ENCODE measurements at regions not wholly inside any gene's neighbourhood (a gene's known extent, or its start where the extent isn't known, plus 50 kb on each side); places are given as distances from the start of the nearest gene placed in this dataset.
"Not testable (repeated sequence)": the region's sequence is repeated elsewhere in the genome, so short reads cannot be mapped to it uniquely, and the experiment has no call there.

DNA sequence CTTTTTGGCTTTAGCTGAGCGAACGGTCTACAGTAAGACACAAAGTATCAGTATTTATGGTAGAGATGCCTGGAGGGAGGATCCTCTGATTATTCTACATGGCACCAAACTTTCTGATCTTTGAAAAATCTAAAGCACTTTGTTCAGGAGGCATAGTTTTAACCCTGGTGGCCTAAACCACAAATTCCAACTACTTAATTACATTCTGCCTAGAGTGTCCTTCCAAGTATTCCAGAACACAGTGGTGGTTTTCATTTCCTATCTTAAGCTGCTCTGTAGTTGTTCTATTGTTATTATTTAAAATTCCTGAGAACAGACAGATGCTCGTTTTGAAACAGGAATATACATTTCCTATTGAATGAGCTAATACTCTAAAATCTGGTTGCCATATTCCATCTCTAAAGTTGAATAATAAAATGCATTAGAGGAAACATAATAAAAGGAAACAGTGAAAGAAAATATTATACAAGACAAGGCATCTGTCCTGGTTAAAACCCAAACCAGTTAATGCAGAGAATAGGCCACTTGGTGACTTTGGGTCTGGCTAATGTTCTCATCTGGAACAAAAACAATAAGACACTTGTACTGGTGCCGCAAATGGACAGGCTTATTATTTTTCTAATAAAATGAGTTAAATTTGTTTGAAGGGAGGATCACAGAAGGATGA, 657.4 kb downstream of the SPRY1 start:
- DNase-seq (ENCODE audit: low spot score) = no peak

DNA sequence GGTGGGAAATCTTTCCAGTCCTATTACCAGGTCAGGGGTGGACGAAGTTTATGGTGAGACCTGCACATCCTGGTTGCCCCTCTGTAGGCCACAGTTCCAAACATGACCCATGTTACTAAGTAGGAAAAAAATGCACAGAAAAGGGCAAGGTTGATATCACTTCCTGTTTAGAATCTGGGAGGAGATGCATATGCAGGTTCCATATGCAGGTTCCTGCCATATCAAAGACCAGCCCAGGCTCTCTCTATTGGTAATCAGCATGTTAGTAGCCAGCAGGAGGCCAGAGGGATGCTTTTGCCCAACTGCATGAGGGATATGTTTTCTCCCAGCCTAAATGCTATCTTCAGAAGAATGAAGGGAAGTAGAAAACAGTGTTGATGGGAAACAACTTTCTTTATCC, 657.2 kb downstream of the ANKRD50 start:
- no peak for DNase-seq (ENCODE audit: low spot score)

DNA sequence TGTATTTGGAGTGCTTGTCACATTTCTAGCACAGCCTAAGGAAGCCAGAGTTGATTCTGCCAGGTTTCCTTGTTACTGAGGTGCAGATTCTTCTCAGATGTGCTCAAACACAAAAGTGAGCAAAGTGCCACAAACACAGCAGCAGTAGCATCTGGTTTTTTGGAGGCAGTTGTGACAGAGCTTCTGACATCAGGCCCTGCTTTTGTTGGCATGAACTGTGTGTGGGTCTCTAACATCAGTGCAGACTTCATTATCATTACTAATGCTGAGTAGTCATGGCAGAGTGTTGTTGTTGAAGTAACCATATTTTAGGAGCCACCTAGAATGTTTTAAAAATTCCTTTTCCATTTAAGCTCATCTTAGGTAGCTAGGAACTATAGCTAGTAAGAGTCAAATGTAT, 656.6 kb downstream of the ANKRD50 start:
- no peak for DNase-seq (ENCODE audit: low spot score)

GRCh38 chr4:124060261-124060918, 652.1 kb downstream of the ANKRD50 start:
- DNase-seq (ENCODE audit: low spot score) = no peak

GRCh38 chr4:124061413-124061812, 651.1 kb downstream of the ANKRD50 start:
- no peak for DNase-seq (ENCODE audit: low spot score)

DNA sequence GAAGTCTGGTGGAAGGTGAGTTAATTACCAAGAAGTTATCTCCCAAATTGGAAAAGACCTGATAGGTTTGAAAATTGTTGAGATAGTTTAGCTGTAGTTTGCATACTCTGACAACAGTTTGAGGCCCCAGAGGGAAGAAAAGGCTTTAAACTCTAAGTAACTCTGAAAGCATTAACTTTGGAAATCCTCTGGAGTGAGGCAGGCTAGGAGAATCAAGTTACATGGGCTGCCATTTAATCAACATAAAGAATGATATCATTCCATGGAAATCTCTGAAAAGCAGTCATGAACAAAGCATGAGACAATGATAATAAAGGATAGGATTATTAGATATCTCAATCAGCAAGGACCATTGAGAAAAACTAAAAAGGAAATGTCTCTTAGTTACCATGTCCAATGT, 647.1 kb downstream of the ANKRD50 start:
- DNase-seq (ENCODE audit: low spot score) = no peak

GRCh38 chr4:124065936-124066335, 646.6 kb downstream of the ANKRD50 start:
- DNase-seq (ENCODE audit: low spot score) = no peak

DNA sequence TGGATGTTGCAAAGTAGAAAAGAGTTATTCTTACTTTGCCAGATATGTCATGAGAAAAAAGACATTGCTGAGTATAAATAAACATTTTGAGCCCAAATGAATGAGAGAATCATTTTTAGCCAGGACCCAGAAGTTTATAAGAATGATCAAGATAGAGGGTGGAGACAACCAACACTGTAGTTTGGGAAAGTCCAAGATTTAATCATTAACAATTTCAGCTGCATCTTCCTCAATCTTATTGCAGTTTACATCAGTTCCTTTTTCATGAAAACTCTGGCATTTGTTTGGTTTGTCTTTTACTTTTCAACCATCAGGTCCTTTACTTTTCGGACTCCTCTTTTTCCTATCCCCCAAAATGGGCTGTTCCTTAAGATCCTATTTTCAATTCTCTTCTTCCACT, 645.9 kb downstream of the ANKRD50 start:
- no peak for DNase-seq (ENCODE audit: low spot score)

- no peak for DNase-seq (ENCODE audit: low spot score)
Measured at GRCh38 chr4:124067046-124067445, 645.5 kb downstream of the ANKRD50 start.

DNA sequence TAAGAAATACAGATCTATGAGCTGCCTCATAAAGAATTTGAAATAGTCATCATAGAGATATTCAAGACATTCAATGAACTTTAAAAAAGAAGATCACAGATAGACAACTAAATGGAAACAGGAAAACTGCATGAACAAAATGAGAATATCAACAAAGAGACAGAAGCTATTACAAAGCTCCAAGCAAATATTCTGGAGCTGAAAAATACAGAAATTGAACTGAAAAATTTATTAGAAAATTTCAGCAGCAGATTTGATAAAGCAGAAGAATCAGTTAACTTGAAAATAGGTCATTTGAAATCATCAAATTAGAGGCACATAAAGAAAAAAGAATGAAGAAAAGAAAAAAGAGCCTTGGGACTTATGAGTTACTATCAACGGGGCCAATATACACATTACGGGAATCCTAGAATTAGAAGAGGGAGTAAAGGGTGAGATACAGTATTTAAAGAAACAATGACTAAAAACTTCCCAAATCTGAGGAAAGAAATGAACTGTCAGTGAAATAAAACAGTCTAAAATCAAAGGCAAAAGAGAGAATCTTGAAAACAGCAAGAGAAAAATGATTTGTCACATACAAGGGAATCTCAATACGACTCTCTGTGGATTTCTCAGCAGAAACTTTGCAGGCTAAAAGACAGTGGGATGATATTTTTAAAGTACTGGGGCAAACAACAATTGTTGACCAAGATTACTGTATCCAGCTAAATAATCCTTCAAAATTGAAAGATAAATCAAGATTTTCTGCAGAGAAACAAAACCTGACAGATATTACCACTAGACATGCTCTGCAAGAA, 641.6 kb downstream of the ANKRD50 start:
- no peak for DNase-seq (ENCODE audit: low spot score)

GRCh38 chr4:124075276-124075675, 637.3 kb downstream of the ANKRD50 start:
- not testable (repeated sequence) for DNase-seq (ENCODE audit: low spot score)

DNA sequence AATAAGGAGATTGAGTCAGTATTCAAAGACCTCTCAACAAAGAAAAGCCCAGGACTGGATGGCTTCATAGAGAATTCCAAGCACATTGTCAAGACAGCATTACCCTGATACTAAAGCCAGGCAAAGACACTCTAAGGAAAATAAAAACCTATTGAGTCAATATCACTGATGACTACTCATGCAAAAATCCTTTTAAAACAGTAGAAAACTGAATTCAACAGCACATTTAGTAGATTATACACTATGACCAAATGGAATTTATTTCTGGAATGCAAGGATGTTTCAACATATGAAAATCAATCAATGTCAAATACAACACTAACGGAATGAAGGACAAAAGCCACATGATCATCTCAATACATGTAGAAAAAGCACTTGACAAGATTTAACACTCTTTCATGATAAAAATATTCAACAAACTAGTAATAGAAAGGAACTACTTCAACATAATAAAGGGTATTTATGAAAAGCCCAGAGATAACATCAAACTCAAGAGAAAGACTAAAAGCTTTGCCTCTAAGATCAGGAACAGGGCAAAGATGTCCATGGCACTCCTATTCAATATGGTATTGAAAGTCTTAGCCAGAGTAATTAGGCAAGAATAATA, 633.3 kb downstream of the ANKRD50 start:
- no peak for DNase-seq (ENCODE audit: low spot score)

DNA sequence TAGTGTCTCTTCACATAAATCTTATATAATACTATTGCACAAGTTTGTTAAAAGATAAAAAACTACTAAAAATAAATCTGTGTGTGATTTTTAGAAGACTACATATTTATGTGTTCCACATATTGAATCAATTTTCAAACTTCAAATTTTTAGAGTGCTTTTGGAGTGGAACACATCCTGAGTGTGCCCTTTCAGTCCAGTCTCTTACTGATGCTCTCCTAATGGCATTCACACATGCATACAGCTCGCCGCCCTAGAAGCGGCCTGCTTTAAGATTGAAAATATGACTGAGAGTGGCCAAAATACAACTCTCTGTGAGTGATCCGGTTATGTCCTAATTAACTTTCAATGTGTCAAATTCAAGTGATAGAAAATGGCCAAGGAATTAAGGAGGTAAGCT, 628.8 kb downstream of the ANKRD50 start:
- no peak for DNase-seq (ENCODE audit: low spot score)

DNA sequence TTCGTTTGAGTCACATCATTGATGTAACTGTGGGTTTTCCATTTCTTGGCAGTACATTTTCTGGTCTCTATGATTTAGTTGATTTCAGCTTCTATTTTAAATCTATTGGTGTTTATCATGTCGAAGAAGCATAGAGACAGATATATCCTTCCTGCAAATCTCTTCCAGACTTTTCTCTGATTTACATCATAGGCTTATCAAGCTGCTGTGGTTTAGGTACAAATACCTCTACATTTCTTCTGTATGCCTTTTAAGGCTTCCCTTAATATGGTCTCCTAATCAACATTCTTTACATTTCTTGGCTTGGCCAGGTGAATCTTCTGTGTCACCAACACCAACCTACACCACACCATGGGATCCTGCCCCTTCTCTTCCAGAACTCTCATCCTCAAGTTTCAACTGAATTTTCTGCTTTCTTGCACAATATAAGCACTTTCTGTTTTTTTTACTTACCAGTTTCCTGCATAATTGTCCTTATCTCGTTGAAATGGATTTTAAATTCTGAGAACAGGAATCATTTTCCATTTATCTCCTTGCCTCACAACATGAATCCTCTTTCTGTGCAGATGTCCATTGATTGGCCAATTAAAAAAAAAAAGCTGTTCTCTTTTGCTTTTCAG, 626.9 kb downstream of the ANKRD50 start:
- no peak for DNase-seq (ENCODE audit: low spot score)

GRCh38 chr4:124090021-124090420, 622.5 kb downstream of the ANKRD50 start:
- no peak for DNase-seq (ENCODE audit: low spot score)

DNA sequence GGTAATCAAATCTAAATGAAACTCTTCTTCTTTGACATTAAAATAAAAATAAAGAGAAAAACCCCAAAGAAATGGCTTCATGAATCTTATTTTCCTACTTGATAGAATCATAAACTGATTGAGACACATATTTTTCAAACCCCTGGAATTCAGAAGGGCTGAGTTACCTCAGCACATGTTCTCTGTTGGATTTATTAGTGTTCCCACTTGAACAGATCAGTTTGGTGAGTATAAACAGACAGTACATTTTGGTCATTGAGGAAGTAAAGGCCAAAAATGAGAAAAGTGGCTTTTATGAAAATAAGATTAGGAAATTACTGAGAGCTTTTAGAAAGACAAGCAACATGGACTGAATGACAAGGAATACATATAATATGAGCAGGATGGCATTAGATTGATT, 620.4 kb downstream of the ANKRD50 start:
- DNase-seq (ENCODE audit: low spot score) = no peak

DNA sequence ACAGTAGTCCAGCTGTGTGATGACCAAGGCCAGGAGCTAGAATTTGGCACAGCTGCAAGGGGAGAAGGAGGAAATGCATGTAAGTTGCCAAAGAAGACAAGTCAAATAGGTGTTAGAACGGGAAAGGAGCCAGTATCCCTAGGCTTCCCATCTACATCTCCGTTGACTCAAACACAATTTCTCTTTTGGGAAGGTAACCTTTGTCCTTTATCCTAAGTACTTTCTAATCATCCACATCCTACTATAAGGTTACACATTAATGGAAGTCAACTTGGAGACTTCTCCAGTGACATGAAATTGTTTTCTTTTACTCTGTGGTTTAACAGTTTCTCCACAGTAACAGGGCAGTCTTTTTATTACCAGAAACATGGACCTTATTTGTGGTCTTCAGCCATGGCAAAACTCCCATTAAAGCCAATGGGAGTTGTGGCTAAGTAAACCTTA, 620.0 kb downstream of the ANKRD50 start:
- DNase-seq (ENCODE audit: low spot score) = no peak

DNA sequence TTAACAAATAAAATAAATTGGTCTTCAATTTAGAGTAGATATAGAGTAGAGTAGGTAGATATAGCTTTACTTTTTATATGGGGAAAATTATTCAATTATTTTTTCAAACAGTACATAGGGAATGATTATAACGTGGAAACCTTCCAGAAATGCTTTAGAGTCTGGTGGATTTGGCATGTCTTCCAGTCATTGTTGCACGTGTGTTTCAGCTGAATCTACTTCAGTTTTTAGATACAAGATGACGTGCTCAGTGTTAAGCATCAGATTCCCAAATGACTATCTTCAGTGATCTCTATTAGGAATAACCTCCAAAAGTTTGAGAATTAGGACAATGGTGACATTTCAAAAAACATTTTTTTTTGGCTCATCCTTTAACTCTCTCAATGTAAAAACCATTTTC, 616.9 kb downstream of the ANKRD50 start:
- DNase-seq (ENCODE audit: low spot score) = no peak

- no peak for DNase-seq (ENCODE audit: low spot score)
Measured at GRCh38 chr4:124096290-124096689, 616.2 kb downstream of the ANKRD50 start.

GRCh38 chr4:124097447-124097846, 615.1 kb downstream of the ANKRD50 start:
- DNase-seq (ENCODE audit: low spot score) = no peak

GRCh38 chr4:124104101-124104500, 608.4 kb downstream of the ANKRD50 start:
- no peak for DNase-seq (ENCODE audit: low spot score)

DNA sequence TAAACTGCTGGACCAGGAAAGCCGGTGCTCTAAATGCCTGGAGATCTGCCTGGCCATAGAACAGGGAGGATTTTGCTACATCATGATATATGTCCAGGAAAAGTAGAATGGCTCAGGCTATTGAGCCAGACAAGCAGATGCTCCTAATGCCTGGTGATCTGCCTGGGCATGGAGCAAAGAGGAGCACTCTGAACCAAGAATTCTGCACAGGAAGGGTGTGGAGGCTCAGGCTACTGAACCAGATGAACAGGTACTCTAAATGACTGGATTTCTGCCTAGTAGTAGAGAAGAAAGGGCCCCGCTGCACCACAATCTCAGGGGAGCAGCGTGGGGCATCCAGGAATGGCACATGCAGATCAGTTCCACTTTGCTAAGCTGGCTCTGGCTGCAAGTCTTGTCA, 607.9 kb downstream of the ANKRD50 start:
- no peak for DNase-seq (ENCODE audit: low spot score)

Data from hepatic stellate cell (primary cell).